HCT116 (cell line): ENCODE measurements at regions not wholly inside any gene's neighbourhood (a gene's known extent, or its start where the extent isn't known, plus 50 kb on each side); places are given as distances from the start of the nearest gene placed in this dataset.

Experiments used
- ATAC-seq: fragments of 200-7000 bp; cut with Tn5 transposase; 2 replicates; pipeline ENCODE4 v1.9.1; 2020; ENCODE audit warnings: mild to moderate bottlenecking, moderate library complexity
- BruUV-seq: library from RNA; stranded (reverse); fragments of 400-500 nt; replicated peaks from 2 replicates; lab custom pipeline; 2021; lab: Mats Ljungman, UMichigan
- CTCF ChIA-PET: fragments of 300-600 bp; sonication (Branson Sonifier 250); formaldehyde crosslinking; loops from one replicate; lab custom pipeline; 2021; ENCODE audit warnings: antibody characterized with exemption; lab: Charles Lee
- POLR2A ChIA-PET: fragments of 300-600, 350-600 bp; sonication (Branson Sonifier 250); formaldehyde crosslinking; loops from one replicate; lab custom pipeline; 2021; ENCODE audit warnings: antibody characterized with exemption; lab: Charles Lee
- RAD21 ChIA-PET, 2 experiments: fragments of 300-600 bp; sonication (Branson Sonifier 250); formaldehyde crosslinking; loops; one replicate each; lab custom pipeline; 2023; ENCODE audit warnings: low total read pairs in 2 of 2; ENCODE audit not compliant: uncharacterized antibody in 2 of 2, unreplicated experiment in 2 of 2, low non-redundant PET in 1 of 2; lab: Charles Lee
- DNase-seq: peaks from one replicate; pipeline ENCODE4 v3.0.0-alpha.2; 2010; ENCODE audit warnings: low read depth, low spot score
- H2AFZ ChIP-seq: fragments of 200-600 bp; shearing (Covaris generic), sonication (generic); 2 replicates; pipeline ENCODE4 v1.6.1; 2017; ENCODE audit warnings: low read depth, mixed run types, mixed read lengths, antibody characterized with exemption, low read length; ENCODE audit not compliant: poor library complexity, severe bottlenecking
- H3K27ac ChIP-seq: 2 replicates; pipeline ENCODE4 v1.5.1; 2012; ENCODE audit warnings: low read depth, low read length
- H3K27me3 ChIP-seq: fragments of 200-600 bp; sonication (generic); 2 replicates; pipeline ENCODE4 v1.6.1; 2016; ENCODE audit warnings: mixed run types, low read length, mixed read lengths; ENCODE audit not compliant: insufficient read depth
- H3K36me3 ChIP-seq, 2 experiments: fragments of 200-500 bp in 1 of 2; fragments of 200-600 bp in 1 of 2; sonication (Bioruptor generic) in 1 of 2; sonication (generic) in 1 of 2; 2 replicates each; pipeline versions ENCODE4 v1.5.1 to v1.6.1; 2014 to 2016; ENCODE audit warnings: low read length in 2 of 2, inconsistent platforms in 1 of 2, mixed read lengths in 1 of 2, mixed run types in 1 of 2; ENCODE audit not compliant: insufficient read depth in 2 of 2, control insufficient read depth in 1 of 2
- H3K4me1 ChIP-seq, 2 experiments: fragments of 200-600 bp in 1 of 2; sonication (generic) in 1 of 2; 2 replicates each; pipeline versions ENCODE4 v1.5.1 to v1.6.1; 2012 to 2017; ENCODE audit warnings: low read length in 2 of 2, inconsistent platforms in 1 of 2, mild to moderate bottlenecking in 1 of 2, mixed read lengths in 1 of 2, mixed run types in 1 of 2, moderate library complexity in 1 of 2; ENCODE audit not compliant: insufficient read depth in 2 of 2, control insufficient read depth in 1 of 2
- H3K4me2 ChIP-seq: fragments of 200-600 bp; sonication (generic); 2 replicates; pipeline ENCODE4 v1.6.1; 2017; ENCODE audit warnings: mixed run types, low read length, mixed read lengths
- H3K4me3 ChIP-seq, 2 experiments: fragments of 200-600 bp in 1 of 2; sonication (generic) in 1 of 2; replicated peaks in 1 of 2; 2 replicates each; pipeline ENCODE4 v1.5.1; 2011 to 2016; ENCODE audit warnings: low read length in 2 of 2, control low read depth in 1 of 2, low read depth in 1 of 2, mild to moderate bottlenecking in 1 of 2, mixed read lengths in 1 of 2, mixed run types in 1 of 2
- H3K79me2 ChIP-seq: fragments of 200-600 bp; sonication (generic); 2 replicates; pipeline ENCODE4 v1.6.1; 2017; ENCODE audit warnings: mild to moderate bottlenecking, mixed run types, low read length, moderate library complexity, mixed read lengths; ENCODE audit not compliant: insufficient read depth
- H3K9ac ChIP-seq: fragments of 200-600 bp; sonication (generic); 2 replicates; pipeline ENCODE4 v1.6.1; 2016; ENCODE audit warnings: low read length, mixed read lengths
- H3K9me2 ChIP-seq: fragments of 200-600 bp; sonication (generic), shearing (Covaris generic); 2 replicates; pipeline ENCODE4 v1.6.1; 2017; ENCODE audit warnings: mixed run types, mild to moderate bottlenecking, moderate library complexity; ENCODE audit not compliant: insufficient read depth
- H3K9me3 ChIP-seq, 2 experiments: fragments of 200-500 bp in 1 of 2; fragments of 200-600 bp in 1 of 2; sonication (Bioruptor generic) in 1 of 2; sonication (generic) in 1 of 2; 2 replicates each; pipeline ENCODE4 v1.6.1; 2014 to 2017; ENCODE audit warnings: low read length in 2 of 2, mixed read lengths in 2 of 2, inconsistent platforms in 1 of 2, low read depth in 1 of 2, mild to moderate bottlenecking in 1 of 2, mixed run types in 1 of 2, moderate library complexity in 1 of 2; ENCODE audit not compliant: control insufficient read depth in 1 of 2, insufficient read depth in 1 of 2
- H4K20me1 ChIP-seq: fragments of 200-600 bp; sonication (generic), shearing (Covaris generic); 2 replicates; pipeline ENCODE4 v1.6.1; 2017; ENCODE audit warnings: mixed run types, mild to moderate bottlenecking, moderate library complexity; ENCODE audit not compliant: insufficient read depth
- CEBPB ChIP-seq: IDR thresholded peaks from 2 replicates; pipeline ENCODE4 v1.6.1; 2012; ENCODE audit warnings: low read depth
- CTCF ChIP-seq, 3 experiments: fragments of 200-600 bp in 1 of 3; sonication (generic) in 1 of 3; IDR thresholded peaks in 2 of 3; conservative IDR thresholded peaks in 1 of 3; 2 replicates each; pipeline ENCODE4 v1.5.1; 2012 to 2017; ENCODE audit warnings: low read depth in 2 of 3, low read length in 2 of 3, antibody characterized with exemption in 1 of 3, borderline replicate concordance in 1 of 3, control low read depth in 1 of 3, mild to moderate bottlenecking in 1 of 3, mixed read lengths in 1 of 3, mixed run types in 1 of 3, moderate library complexity in 1 of 3; ENCODE audit not compliant: insufficient read depth in 1 of 3
- EZH2phosphoT487 ChIP-seq: fragments of 200-600 bp; IDR thresholded peaks from 2 replicates; pipeline ENCODE4 v1.6.1; 2018; ENCODE audit warnings: antibody characterized with exemption, borderline replicate concordance
- FOSL1 ChIP-seq: IDR thresholded peaks from 2 replicates; pipeline ENCODE4 v1.6.1; 2012; ENCODE audit warnings: low read depth
- POLR2AphosphoS5 ChIP-seq: IDR thresholded peaks from 2 replicates; pipeline ENCODE4 v1.6.1; 2011; ENCODE audit warnings: mild to moderate bottlenecking, low read depth, low read length, moderate library complexity
- SRF ChIP-seq: IDR thresholded peaks from 2 replicates; pipeline ENCODE4 v1.6.1; 2012; ENCODE audit warnings: low read depth
- YY1 ChIP-seq: IDR thresholded peaks from 2 replicates; pipeline ENCODE4 v1.6.1; 2011; ENCODE audit warnings: low read length, low read depth, moderate library complexity, mild to moderate bottlenecking; ENCODE audit not compliant: insufficient replicate concordance; ENCODE audit errors: extremely low read depth
- ZNF274 ChIP-seq: fragments of 200-500 bp; sonication (Bioruptor generic); IDR thresholded peaks from 2 replicates; pipeline ENCODE4 v1.6.1; 2014; ENCODE audit warnings: mild to moderate bottlenecking, low read depth, low read length, inconsistent platforms
- intact Hi-C: fragments of 100-400 bp; cut with micrococcal nuclease; formaldehyde crosslinking; loops from 2 replicates; pipeline ENCODE4 v1.10.0; 2022
- TF ChIP-seq, protein P1 (sequence below): IDR thresholded peaks from 2 replicates; pipeline ENCODE4 v1.6.1; 2012
- TF ChIP-seq, protein P2 (sequence below): IDR thresholded peaks from 2 replicates; pipeline ENCODE4 v1.6.1; 2011; ENCODE audit warnings: mild to moderate bottlenecking, low read length, moderate library complexity; ENCODE audit not compliant: insufficient replicate concordance; ENCODE audit errors: extremely low read depth

DNA sequence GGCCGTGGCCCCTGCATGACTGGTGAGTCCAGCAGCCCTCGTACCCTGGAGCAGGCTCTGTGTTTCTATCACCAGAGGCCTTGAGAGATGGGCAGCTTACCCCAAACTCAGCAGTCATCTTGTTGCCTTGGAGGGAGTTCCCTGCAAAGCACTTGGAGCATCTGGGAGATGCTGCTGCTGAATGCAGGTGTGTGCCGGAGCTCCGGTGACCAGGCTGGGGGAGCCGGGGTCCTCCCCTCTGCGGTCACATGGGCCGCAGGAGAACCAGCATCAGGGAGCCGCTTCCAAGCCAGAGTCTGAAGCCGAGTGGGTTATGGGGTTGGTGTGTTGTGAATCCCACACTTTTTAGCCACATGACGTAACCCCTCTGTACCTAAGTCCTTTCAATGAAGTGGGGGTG is 82.8 kb downstream of the TEX29 start:
- Histone ChIP-seq H4K20me1 (no peaks in the 10 kb centered on the region), H3K36me3 (no peaks in the 10 kb centered on the region), H3K9me2 (no peaks in the 10 kb centered on the region), H3K4me2 (no peak overlapping the region), H3K4me3 (no peak overlapping the region), H3K79me2 (no peaks in the 10 kb centered on the region), H2AFZ (no peak overlapping the region), H3K9me3 (no peaks in the 10 kb centered on the region), H3K9ac (no peak overlapping the region), H3K27me3 (peaks cover 17% of the 10 kb centered on the region; the same call in 1 of the 2 replicates), H3K27ac (no peak overlapping the region), H3K4me1 (no peaks in the 10 kb centered on the region)
- BruUV-seq = no TSS peak
- ChIA-PET CTCF (no interaction called here), POLR2A (no interaction called here), RAD21 (no interaction called here)
- ATAC-seq (no peak), DNase-seq (no peak)
- intact Hi-C loops = no loop called here
- TF ChIP-seq FOSL1 (no peak), EZH2phosphoT487 (no peak), CTCF (IDR thresholded peaks at IDR 0.05 in 2 of 3, conservative IDR thresholded peaks at IDR 0.05 in 1 of 3; ENCODE audit: borderline replicate concordance in 1 of 3, insufficient read depth in 1 of 3, low read depth in 2 of 3, low read length in 2 of 3) (no peak), ZNF274 (no peak), POLR2AphosphoS5 (no peak), YY1 (no peak), SRF (no peak), CEBPB (no peak)
- TF ChIP-seq, protein P1, sequence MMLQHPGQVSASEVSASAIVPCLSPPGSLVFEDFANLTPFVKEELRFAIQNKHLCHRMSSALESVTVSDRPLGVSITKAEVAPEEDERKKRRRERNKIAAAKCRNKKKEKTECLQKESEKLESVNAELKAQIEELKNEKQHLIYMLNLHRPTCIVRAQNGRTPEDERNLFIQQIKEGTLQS = no peak
- TF ChIP-seq, protein P2, sequence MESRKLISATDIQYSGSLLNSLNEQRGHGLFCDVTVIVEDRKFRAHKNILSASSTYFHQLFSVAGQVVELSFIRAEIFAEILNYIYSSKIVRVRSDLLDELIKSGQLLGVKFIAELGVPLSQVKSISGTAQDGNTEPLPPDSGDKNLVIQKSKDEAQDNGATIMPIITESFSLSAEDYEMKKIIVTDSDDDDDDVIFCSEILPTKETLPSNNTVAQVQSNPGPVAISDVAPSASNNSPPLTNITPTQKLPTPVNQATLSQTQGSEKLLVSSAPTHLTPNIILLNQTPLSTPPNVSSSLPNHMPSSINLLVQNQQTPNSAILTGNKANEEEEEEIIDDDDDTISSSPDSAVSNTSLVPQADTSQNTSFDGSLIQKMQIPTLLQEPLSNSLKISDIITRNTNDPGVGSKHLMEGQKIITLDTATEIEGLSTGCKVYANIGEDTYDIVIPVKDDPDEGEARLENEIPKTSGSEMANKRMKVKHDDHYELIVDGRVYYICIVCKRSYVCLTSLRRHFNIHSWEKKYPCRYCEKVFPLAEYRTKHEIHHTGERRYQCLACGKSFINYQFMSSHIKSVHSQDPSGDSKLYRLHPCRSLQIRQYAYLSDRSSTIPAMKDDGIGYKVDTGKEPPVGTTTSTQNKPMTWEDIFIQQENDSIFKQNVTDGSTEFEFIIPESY = no peak
